ENCODE measurements at regions not wholly inside any gene's neighbourhood (a gene's known extent, or its start where the extent isn't known, plus 50 kb on each side); places are given as distances from the start of the nearest gene placed in this dataset.
"Not testable (repeated sequence)": the region's sequence is repeated elsewhere in the genome, so short reads cannot be mapped to it uniquely, and the experiment has no call there.

DNA sequence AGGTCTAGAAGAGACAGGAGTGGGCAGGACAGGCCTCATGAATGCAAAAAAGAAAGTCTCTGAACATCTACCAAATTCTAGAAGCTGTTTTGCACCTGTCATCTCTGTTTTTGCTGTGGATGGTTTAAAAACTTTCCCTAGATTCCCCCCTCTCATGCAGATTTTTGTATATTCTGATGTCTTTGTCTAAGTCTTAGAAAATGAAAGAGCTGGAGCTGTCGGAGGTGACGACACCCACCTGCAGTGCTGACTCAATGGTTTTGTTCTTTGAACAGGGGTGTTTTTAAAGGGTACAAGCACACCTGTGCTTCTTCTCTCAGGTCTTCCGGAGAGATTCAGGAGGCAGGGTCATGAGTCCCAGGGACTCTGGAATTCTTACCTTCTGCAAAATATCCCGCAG lies 128.2 kb upstream of the ALDH3B2 start:
- H3K4me3 ChIP-seq (ENCODE audit: insufficient read length, low read depth); H3K36me3 ChIP-seq (ENCODE audit: insufficient read depth, insufficient read length, low read length); H3K4me1 ChIP-seq (ENCODE audit: insufficient read depth, insufficient read length); H3K27me3 ChIP-seq (ENCODE audit: insufficient read depth, insufficient read length); H3K9me3 ChIP-seq (ENCODE audit: insufficient read depth, low read length); H3K9ac ChIP-seq (ENCODE audit: insufficient read length, low read depth); DNase-seq (ENCODE audit: low read depth, low spot score): not testable (repeated sequence)

DNA sequence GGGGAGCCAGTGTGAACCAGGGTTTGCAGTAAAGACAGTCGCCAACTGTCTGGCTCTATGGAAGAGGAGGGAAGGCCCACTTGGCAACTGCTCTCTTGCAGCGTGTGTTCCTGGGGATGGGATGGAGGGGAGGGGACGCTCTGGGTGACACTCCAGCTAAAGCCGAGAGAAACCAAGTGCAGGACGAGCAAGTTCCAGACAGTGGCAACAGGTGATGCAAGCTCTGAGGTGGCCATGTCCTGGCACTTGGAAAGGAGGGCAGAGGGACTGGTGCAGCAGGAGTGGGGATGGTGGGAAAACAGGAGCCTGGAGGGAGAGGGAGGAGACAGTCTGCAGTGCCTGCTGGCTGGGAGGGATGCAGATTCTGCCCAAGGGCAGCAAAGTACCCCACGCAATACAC lies 127.0 kb upstream of the ALDH3B2 start:
- not testable (repeated sequence) for H3K27me3 ChIP-seq (ENCODE audit: insufficient read depth, insufficient read length); H3K4me3 ChIP-seq (ENCODE audit: insufficient read length, low read depth); H3K4me1 ChIP-seq (ENCODE audit: insufficient read depth, insufficient read length); H3K9ac ChIP-seq (ENCODE audit: insufficient read length, low read depth); H3K9me3 ChIP-seq (ENCODE audit: insufficient read depth, low read length); H3K36me3 ChIP-seq (ENCODE audit: insufficient read depth, insufficient read length, low read length); DNase-seq (ENCODE audit: low read depth, low spot score)

DNA sequence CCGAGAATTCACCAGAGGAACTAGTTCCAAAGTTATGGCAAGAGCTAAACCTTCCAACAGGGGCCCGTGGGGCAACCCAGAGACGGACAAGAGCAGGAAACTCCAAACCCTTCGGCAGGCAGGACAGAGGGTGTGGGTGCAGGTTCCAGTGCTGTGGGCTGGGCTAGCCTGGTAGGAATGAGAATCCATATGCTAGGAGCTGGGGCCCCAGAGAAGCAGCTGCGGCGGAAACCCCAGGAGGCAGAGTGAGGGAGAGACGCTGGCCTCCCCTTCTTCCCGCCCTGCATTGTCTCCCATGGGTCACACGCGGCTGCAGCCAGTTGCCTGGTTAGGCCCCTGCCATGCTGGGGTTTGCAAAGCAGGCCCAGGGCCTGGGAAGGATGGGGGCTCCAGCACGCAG lies 126.2 kb upstream of the ALDH3B2 start:
- not testable (repeated sequence) for H3K4me1 ChIP-seq (ENCODE audit: insufficient read depth, insufficient read length); DNase-seq (ENCODE audit: low read depth, low spot score); H3K4me3 ChIP-seq (ENCODE audit: insufficient read length, low read depth); H3K9ac ChIP-seq (ENCODE audit: insufficient read length, low read depth); H3K9me3 ChIP-seq (ENCODE audit: insufficient read depth, low read length); H3K36me3 ChIP-seq (ENCODE audit: insufficient read depth, insufficient read length, low read length); H3K27me3 ChIP-seq (ENCODE audit: insufficient read depth, insufficient read length)

DNA sequence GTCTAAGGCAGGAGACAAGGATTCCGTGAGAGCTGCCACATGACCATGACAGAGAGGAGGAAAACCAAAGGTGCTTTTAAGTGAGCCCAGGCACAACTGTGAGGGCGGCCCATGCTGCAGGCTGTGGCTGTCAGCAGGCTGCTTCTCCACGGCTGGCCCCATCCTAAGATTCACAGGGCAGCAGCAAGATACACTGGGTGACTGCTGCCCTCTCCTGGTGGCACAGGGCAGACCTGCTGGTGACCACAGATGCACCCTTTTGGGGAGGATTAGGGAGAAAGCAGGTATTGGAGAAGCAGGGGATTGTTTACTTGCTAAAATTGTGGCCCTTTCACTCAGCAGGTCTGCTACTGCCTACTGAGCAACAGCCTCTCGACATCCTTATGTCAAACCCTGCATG lies 125.4 kb upstream of the ALDH3B2 start:
- not testable (repeated sequence) for H3K4me3 ChIP-seq (ENCODE audit: insufficient read length, low read depth); H3K4me1 ChIP-seq (ENCODE audit: insufficient read depth, insufficient read length); H3K9ac ChIP-seq (ENCODE audit: insufficient read length, low read depth); DNase-seq (ENCODE audit: low read depth, low spot score); H3K27me3 ChIP-seq (ENCODE audit: insufficient read depth, insufficient read length); H3K9me3 ChIP-seq (ENCODE audit: insufficient read depth, low read length); H3K36me3 ChIP-seq (ENCODE audit: insufficient read depth, insufficient read length, low read length)

DNA sequence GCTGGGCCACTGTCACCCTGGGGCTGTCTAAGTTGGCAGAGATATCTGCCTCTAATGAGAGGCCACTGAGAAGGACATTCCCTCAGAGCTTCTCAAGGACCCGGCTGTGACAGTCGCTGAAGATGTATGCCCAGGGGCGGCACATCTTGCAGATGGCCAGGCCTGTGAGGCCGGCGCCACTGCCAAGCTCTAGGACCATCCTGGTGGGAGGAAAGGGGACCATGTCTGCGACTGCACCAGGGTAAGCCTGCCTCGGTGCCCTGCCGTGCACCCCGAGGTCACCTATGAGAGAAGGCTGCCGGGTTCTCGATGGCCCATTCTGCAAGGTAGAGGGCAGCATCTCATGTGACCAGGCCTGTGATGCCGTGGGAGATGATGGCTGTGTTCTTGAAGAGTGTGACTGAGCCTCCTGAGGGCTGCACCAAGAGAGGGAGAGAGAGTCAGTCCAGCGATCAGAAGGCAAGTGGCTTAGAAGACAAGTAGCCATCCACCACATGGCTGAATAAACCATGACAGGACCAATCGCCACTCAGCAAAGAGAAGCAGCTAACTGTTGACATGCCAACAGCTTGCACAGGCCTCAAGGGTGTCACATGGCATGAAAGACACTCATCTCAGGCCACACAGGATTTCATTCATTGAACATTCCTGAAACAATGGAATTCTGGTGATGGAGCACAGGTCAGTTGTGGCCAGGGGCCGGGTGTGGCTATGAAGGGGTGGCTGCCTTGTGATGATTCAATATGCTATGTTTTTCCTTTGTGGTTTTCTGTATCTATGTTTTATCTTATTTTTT lies 123.5 kb upstream of the ALDH3B2 start:
- H3K4me1 ChIP-seq (ENCODE audit: insufficient read depth, insufficient read length); DNase-seq (ENCODE audit: low read depth, low spot score); H3K36me3 ChIP-seq (ENCODE audit: insufficient read depth, insufficient read length, low read length); H3K4me3 ChIP-seq (ENCODE audit: insufficient read length, low read depth); H3K9me3 ChIP-seq (ENCODE audit: insufficient read depth, low read length); H3K27me3 ChIP-seq (ENCODE audit: insufficient read depth, insufficient read length); H3K9ac ChIP-seq (ENCODE audit: insufficient read length, low read depth): not testable (repeated sequence)

DNA sequence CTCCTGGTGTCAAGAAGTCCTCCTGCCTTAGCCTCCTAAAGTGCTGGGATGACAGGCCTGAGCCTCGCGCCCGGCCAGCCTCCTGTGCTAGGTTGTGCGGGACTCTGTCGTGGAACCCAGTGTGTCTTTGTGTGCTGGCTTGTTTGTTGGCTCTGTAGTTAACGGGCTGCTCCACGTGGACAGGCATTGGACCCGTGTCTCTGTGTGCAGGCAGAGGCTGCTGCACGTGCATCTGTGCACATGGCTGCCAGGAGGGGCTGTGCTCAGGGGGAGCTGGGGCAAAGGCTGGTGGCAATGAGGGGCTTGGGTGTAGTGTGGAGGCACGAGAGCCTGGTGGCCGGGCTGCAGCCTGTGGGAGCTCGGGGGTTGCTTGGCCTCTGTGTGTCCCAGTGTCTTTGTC lies 121.3 kb upstream of the ALDH3B2 start:
- DNase-seq (ENCODE audit: low read depth, low spot score), result no peak
- no peaks in the 10 kb centered on the region for H3K36me3 ChIP-seq (ENCODE audit: insufficient read depth, insufficient read length, low read length)
- H3K4me3 ChIP-seq (ENCODE audit: insufficient read length, low read depth), result no peak overlapping the region
- no peak overlapping the region for H3K9ac ChIP-seq (ENCODE audit: insufficient read length, low read depth)
- peaks cover 2% of the 10 kb centered on the region for H3K4me1 ChIP-seq (ENCODE audit: insufficient read depth, insufficient read length)
- no peaks in the 10 kb centered on the region for H3K27me3 ChIP-seq (ENCODE audit: insufficient read depth, insufficient read length)
- TF ChIP-seq YY1 (IDR thresholded peaks at IDR 0.05; ENCODE audit: insufficient read depth, insufficient read length) (no peak), ZNF274 (IDR thresholded peaks at IDR 0.05; ENCODE audit: low read depth, low read length) (no peak), SUZ12 (IDR thresholded peaks at IDR 0.05; ENCODE audit: extremely low read depth, insufficient read depth, insufficient read length) (no peak)
- H3K9me3 ChIP-seq (ENCODE audit: insufficient read depth, low read length), result no peaks in the 10 kb centered on the region

DNA sequence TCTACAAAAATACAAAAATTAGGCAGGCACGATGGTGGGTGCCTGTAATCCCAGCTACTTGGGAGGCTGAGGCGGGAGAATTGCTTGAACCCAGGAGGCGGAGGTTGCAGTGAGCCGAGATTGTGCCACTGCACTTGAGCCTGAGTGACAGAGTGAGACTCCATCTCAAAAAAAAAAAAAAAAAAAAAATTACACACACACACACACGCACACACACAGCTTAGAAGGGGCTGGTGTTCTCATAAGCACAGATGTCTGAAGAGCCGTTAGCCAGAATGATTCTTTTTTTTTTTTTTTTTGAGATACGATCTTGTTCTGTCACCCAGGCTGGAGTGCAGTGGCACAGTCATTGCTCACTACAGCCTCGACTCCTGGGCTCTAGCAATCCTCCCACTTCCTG lies 119.3 kb upstream of the ALDH3B2 start:
- not testable (repeated sequence) for H3K9ac ChIP-seq (ENCODE audit: insufficient read length, low read depth)

DNA sequence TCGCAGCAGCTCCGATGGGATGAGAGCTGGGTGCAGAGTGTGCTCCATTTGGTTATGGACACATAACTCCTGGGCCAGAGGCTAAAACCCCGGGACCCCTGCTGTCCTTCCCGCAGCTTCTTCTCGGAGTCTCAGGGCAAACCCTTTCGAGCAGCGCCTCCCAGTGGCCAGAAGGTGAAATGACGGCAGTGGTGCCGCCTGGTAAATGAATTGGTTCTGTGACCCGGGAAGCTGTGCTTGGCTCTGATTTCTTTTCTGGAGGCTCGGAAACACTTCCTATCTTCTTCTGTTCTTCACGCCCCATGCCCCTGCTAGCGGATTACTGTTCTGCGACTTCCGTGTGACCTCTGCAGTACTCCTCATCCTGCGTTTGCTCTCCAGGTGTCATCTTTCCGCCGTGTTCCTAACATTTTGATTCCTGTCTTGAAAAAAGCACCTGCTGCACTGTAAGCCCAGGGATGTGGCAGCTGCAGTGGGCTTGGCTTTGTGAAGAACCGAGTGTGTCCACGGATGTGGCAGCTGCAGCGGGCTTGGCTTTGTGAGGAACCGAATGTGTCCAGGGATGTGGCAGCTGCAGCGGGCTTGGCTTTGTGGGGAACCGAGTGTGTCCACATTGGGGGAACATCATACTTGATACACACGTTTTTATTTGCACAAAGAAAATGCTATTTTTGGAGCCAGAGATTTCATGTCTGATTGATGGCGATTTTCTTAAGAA lies 118.0 kb upstream of the ALDH3B2 start:
- peak overlapping the region; percentile 4 for H3K9ac ChIP-seq (ENCODE audit: insufficient read length, low read depth)
- not testable (repeated sequence) for H3K27me3 ChIP-seq (ENCODE audit: insufficient read depth, insufficient read length); H3K4me1 ChIP-seq (ENCODE audit: insufficient read depth, insufficient read length); H3K4me3 ChIP-seq (ENCODE audit: insufficient read length, low read depth); H3K9me3 ChIP-seq (ENCODE audit: insufficient read depth, low read length); H3K36me3 ChIP-seq (ENCODE audit: insufficient read depth, insufficient read length, low read length); DNase-seq (ENCODE audit: low read depth, low spot score)

More for the DNA sequence above, 119.3 kb upstream of the ALDH3B2 start:
- H3K27me3 ChIP-seq (ENCODE audit: insufficient read depth, insufficient read length); DNase-seq (ENCODE audit: low read depth, low spot score); H3K36me3 ChIP-seq (ENCODE audit: insufficient read depth, insufficient read length, low read length); H3K4me1 ChIP-seq (ENCODE audit: insufficient read depth, insufficient read length); H3K9me3 ChIP-seq (ENCODE audit: insufficient read depth, low read length); H3K4me3 ChIP-seq (ENCODE audit: insufficient read length, low read depth): not testable (repeated sequence)

DNA sequence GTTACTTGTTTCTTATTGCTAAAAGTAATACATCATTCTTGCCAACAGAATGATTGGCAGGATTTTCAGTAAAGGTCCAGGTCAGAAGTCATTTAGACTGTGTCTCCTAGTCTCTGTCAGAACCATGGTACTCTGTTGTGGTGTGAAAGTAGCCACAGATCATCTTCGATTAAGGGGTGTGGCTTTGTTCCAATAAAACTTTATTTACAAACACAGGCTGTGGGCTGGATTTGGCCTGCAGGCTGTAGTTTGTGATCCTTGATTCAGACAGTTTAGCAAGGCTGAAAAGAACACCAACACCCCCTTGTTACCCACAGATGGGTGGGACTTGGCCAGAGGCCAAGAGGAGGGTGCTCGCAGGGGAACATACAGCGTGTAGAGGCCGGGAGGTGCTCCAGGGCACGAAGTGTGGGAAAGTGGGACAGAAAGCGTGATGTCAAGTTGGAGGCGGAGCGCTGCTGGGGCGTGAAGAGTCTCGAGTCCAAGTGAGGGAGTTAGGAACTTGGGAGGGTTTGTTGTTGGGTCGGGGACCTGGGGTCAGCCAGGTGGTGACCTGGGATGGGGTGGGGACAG lies 117.3 kb upstream of the ALDH3B2 start:
- H3K4me1 ChIP-seq (ENCODE audit: insufficient read depth, insufficient read length); H3K36me3 ChIP-seq (ENCODE audit: insufficient read depth, insufficient read length, low read length); H3K27me3 ChIP-seq (ENCODE audit: insufficient read depth, insufficient read length); H3K9me3 ChIP-seq (ENCODE audit: insufficient read depth, low read length); H3K9ac ChIP-seq (ENCODE audit: insufficient read length, low read depth); H3K4me3 ChIP-seq (ENCODE audit: insufficient read length, low read depth); DNase-seq (ENCODE audit: low read depth, low spot score): not testable (repeated sequence)

DNA sequence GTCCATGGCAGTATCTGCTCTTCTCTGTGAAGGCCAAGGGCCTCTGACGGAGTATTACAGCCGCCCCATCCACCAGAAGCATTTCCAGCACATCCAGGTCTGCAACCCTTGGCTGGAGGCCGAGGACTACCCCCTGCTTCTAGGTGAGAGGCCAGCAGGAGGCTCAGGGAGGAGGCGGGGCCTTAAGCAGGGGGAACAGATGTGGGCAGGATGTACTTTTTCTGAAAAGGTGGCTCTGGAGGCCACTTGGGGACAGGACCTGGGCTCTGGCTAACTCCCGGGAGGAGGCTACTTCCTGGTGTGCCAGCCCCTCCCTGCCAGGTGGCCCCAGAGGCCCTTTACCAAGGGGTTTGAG lies 113.9 kb upstream of the ALDH3B2 start:
- H3K4me3 ChIP-seq (ENCODE audit: insufficient read length, low read depth); H3K9me3 ChIP-seq (ENCODE audit: insufficient read depth, low read length); DNase-seq (ENCODE audit: low read depth, low spot score); H3K4me1 ChIP-seq (ENCODE audit: insufficient read depth, insufficient read length); H3K27me3 ChIP-seq (ENCODE audit: insufficient read depth, insufficient read length); H3K36me3 ChIP-seq (ENCODE audit: insufficient read depth, insufficient read length, low read length): not testable (repeated sequence)
- peak overlapping the region; percentile 42 for H3K9ac ChIP-seq (ENCODE audit: insufficient read length, low read depth)

DNA sequence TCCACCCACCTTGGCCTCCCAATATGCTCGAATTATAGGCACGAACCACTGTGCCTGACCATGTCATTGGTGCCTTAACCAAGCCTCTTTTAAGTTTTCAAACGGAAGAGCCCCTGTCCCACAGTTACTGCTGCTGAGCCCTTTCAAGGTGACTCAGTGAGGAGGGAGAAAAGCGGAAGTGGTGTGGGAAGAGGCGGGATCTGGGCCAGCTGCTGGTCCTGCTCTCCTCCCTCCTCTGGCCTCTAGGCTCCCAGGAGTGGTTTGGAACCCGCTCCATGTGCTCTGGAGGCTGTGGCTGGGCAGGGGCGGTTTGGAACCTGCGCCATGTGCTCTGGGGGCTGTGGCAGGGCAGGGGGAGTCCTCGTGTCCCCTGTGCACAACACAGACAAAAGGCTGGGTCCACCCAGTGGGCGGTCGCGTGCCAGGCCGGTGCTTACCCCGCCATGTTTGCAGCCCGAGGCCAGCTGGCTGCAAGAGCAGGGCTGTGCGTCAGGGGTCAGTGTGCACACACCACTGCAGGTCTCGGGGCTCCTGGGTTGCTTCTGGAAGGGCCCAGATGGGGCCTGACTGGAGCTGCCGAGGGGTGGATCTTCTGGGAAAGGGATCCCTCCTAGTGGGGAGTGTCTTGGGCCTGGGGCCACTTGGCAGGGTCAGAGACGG lies 113.4 kb upstream of the ALDH3B2 start:
- H3K36me3 ChIP-seq (ENCODE audit: insufficient read depth, insufficient read length, low read length); H3K9me3 ChIP-seq (ENCODE audit: insufficient read depth, low read length); DNase-seq (ENCODE audit: low read depth, low spot score); H3K4me1 ChIP-seq (ENCODE audit: insufficient read depth, insufficient read length); H3K27me3 ChIP-seq (ENCODE audit: insufficient read depth, insufficient read length); H3K4me3 ChIP-seq (ENCODE audit: insufficient read length, low read depth): not testable (repeated sequence)
- peak overlapping the region; percentile 42 for H3K9ac ChIP-seq (ENCODE audit: insufficient read length, low read depth)
